H1 (cell line): ENCODE measurements at regions not wholly inside any gene's neighbourhood (a gene's known extent, or its start where the extent isn't known, plus 50 kb on each side); places are given as distances from the start of the nearest gene placed in this dataset.

Experiments used
- CTCF ChIA-PET: fragments of 300-600 bp; sonication (Branson Sonifier 250); formaldehyde crosslinking; loops from one replicate; lab custom pipeline; 2021; ENCODE audit not compliant: partially characterized antibody; lab: Charles Lee
- POLR2A ChIA-PET: fragments of 300-600 bp; sonication (Branson Sonifier 250); formaldehyde crosslinking; loops from one replicate; lab custom pipeline; 2021; ENCODE audit warnings: inconsistent platforms; ENCODE audit not compliant: partially characterized antibody; lab: Charles Lee
- DNase-seq, 2 experiments: peaks; one replicate each; pipeline versions ENCODE4 v3.0.0 to v3.0.0-alpha.2; 2010 to 2022; ENCODE audit warnings: low spot score in 2 of 2, low read depth in 1 of 2, mixed read lengths in 1 of 2
- FAIRE-seq: peaks from 2 replicates; lab custom pipeline; 2011; peaks lifted over from hg19 to GRCh38; lab: Jason Lieb, UNC
- H2AFZ ChIP-seq: 2 replicates; pipeline ENCODE4 v1.8.1; 2012; ENCODE audit warnings: low read length, inconsistent platforms
- H2AK5ac ChIP-seq: 2 replicates; pipeline ENCODE4 v1.6.1; 2013; ENCODE audit warnings: low read depth, low read length
- H2BK120ac ChIP-seq: replicated peaks from 2 replicates; pipeline ENCODE3; 2013; ENCODE audit warnings: low read depth, low read length, inconsistent platforms
- H2BK12ac ChIP-seq: 2 replicates; pipeline ENCODE4 v1.6.1; 2013; ENCODE audit warnings: low read depth, low read length
- H2BK15ac ChIP-seq: 2 replicates; pipeline ENCODE4 v1.6.1; 2013; ENCODE audit warnings: low read length
- H2BK20ac ChIP-seq: 2 replicates; pipeline ENCODE4 v1.6.1; 2013; ENCODE audit warnings: low read length
- H2BK5ac ChIP-seq: 2 replicates; pipeline ENCODE4 v1.6.1; 2013; ENCODE audit warnings: low read depth, low read length
- H3K14ac ChIP-seq: 2 replicates; pipeline ENCODE4 v1.6.1; 2013; ENCODE audit warnings: inconsistent platforms; ENCODE audit not compliant: insufficient read length
- H3K18ac ChIP-seq: 2 replicates; pipeline ENCODE4 v1.6.1; 2013; ENCODE audit warnings: low read length; ENCODE audit errors: extremely low read depth
- H3K23ac ChIP-seq: 2 replicates; pipeline ENCODE4 v1.6.1; 2013; ENCODE audit warnings: inconsistent platforms; ENCODE audit not compliant: insufficient read length
- H3K23me2 ChIP-seq: 2 replicates; pipeline ENCODE4 v1.6.1; 2013; ENCODE audit warnings: low read depth, low read length
- H3K27ac ChIP-seq: 2 replicates; pipeline ENCODE4 v1.6.1; 2011; ENCODE audit warnings: low read depth, low read length, inconsistent platforms
- H3K27me3 ChIP-seq, 4 experiments: replicated peaks in 1 of 4; 1 replicate in 1 of 4; 2 replicates in 3 of 4; pipeline versions ENCODE4 v1.6.1 to v1.8.1; 2011 to 2013; ENCODE audit warnings: low read length in 3 of 4, mild to moderate bottlenecking in 3 of 4, inconsistent platforms in 2 of 4, mixed read lengths in 2 of 4, moderate library complexity in 1 of 4; ENCODE audit not compliant: control insufficient read depth in 3 of 4, insufficient read depth in 3 of 4; ENCODE audit errors: extremely low read depth in 1 of 4
- H3K36me3 ChIP-seq, 4 experiments: 2 replicates each; pipeline versions ENCODE4 v1.6.1 to v1.8.1; 2011 to 2013; ENCODE audit warnings: mild to moderate bottlenecking in 4 of 4, low read length in 3 of 4, moderate library complexity in 2 of 4, control low read depth in 1 of 4, inconsistent platforms in 1 of 4; ENCODE audit not compliant: insufficient read depth in 4 of 4, control insufficient read depth in 2 of 4
- H3K4ac ChIP-seq: replicated peaks from 2 replicates; pipeline ENCODE3; 2013; ENCODE audit warnings: low read length, low read depth, mixed read lengths, inconsistent platforms; ENCODE audit not compliant: insufficient read length
- H3K4me1 ChIP-seq, 4 experiments: replicated peaks in 1 of 4; 1 replicate in 1 of 4; 2 replicates in 3 of 4; pipeline versions ENCODE4 v1.6.1 to v1.8.1; 2011 to 2013; ENCODE audit warnings: low read length in 3 of 4, inconsistent platforms in 2 of 4, mixed read lengths in 1 of 4; ENCODE audit not compliant: insufficient read depth in 4 of 4, control insufficient read depth in 3 of 4
- H3K4me2 ChIP-seq, 2 experiments: 2 replicates each; pipeline versions ENCODE4 v1.6.1 to v1.8.1; 2011 to 2013; ENCODE audit warnings: low read depth in 2 of 2, low read length in 2 of 2, control low read depth in 1 of 2, inconsistent platforms in 1 of 2, mild to moderate bottlenecking in 1 of 2; ENCODE audit not compliant: insufficient read depth in 1 of 2
- H3K4me3 ChIP-seq, 4 experiments: fragments of 200-600, 300-600 bp in 1 of 4; sonication (generic), shearing (Covaris generic), sonication (Bioruptor Twin) in 1 of 4; 2 replicates each; pipeline versions ENCODE4 v1.5.1 to v1.8.1; 2011 to 2016; ENCODE audit warnings: low read length in 4 of 4, low read depth in 3 of 4, control low read depth in 2 of 4, inconsistent platforms in 2 of 4, mild to moderate bottlenecking in 2 of 4, mixed read lengths in 1 of 4, moderate library complexity in 1 of 4; ENCODE audit not compliant: insufficient read depth in 2 of 4; ENCODE audit errors: extremely low read depth in 1 of 4
- H3K56ac ChIP-seq: replicated peaks from 2 replicates; pipeline ENCODE3; 2013; ENCODE audit warnings: low read depth, mild to moderate bottlenecking, mixed read lengths, low read length, inconsistent platforms; ENCODE audit not compliant: insufficient read length
- H3K79me1 ChIP-seq: 2 replicates; pipeline ENCODE4 v1.6.1; 2013; ENCODE audit warnings: low read depth, low read length, control low read depth
- H3K79me2 ChIP-seq, 2 experiments: 2 replicates each; pipeline versions ENCODE4 v1.6.1 to v1.8.1; 2012 to 2013; ENCODE audit warnings: low read length in 2 of 2, mild to moderate bottlenecking in 2 of 2, inconsistent platforms in 1 of 2; ENCODE audit not compliant: insufficient read depth in 2 of 2, control insufficient read depth in 1 of 2
- H3K9ac ChIP-seq, 4 experiments: replicated peaks in 1 of 4; 1 replicate in 1 of 4; 2 replicates in 3 of 4; pipeline versions ENCODE4 v1.6.1 to v1.8.1; 2011 to 2013; ENCODE audit warnings: low read depth in 3 of 4, low read length in 3 of 4, control low read depth in 2 of 4, mild to moderate bottlenecking in 2 of 4, moderate library complexity in 2 of 4, inconsistent platforms in 1 of 4; ENCODE audit errors: extremely low read depth in 1 of 4
- H3K9me3 ChIP-seq, 2 experiments: 2 replicates each; pipeline versions ENCODE4 v1.6.1 to v1.8.1; 2012 to 2013; ENCODE audit warnings: mild to moderate bottlenecking in 2 of 2, moderate library complexity in 2 of 2, control low read depth in 1 of 2, inconsistent platforms in 1 of 2, low read depth in 1 of 2, low read length in 1 of 2, mixed read lengths in 1 of 2; ENCODE audit not compliant: insufficient read depth in 2 of 2
- H4K20me1 ChIP-seq, 2 experiments: replicated peaks in 1 of 2; 2 replicates each; pipeline versions ENCODE3 to v1.8.1; 2011 to 2013; ENCODE audit warnings: inconsistent platforms in 2 of 2, low read length in 2 of 2, mild to moderate bottlenecking in 1 of 2; ENCODE audit not compliant: insufficient read depth in 2 of 2, control insufficient read depth in 1 of 2
- H4K5ac ChIP-seq: 2 replicates; pipeline ENCODE4 v1.6.1; 2013; ENCODE audit warnings: low read length, low read depth, mixed read lengths, inconsistent platforms; ENCODE audit not compliant: insufficient read length
- H4K8ac ChIP-seq: 2 replicates; pipeline ENCODE4 v1.8.0; 2013; ENCODE audit warnings: mild to moderate bottlenecking, moderate library complexity, low read length, inconsistent platforms; ENCODE audit not compliant: insufficient read depth; ENCODE audit errors: extremely low read depth
- H4K91ac ChIP-seq: replicated peaks from 2 replicates; pipeline ENCODE3; 2013; ENCODE audit warnings: low read length, mixed read lengths, inconsistent platforms; ENCODE audit not compliant: insufficient read length
- GTF2F1 ChIP-seq: IDR thresholded peaks from 2 replicates; pipeline ENCODE4 v1.6.1; 2012; ENCODE audit warnings: low read depth, low read length, improper control_type of control experiment, borderline replicate concordance
- MAX ChIP-seq: IDR thresholded peaks from 2 replicates; pipeline ENCODE4 v1.6.1; 2012; ENCODE audit warnings: inconsistent platforms
- WGBS, 2 experiments: shearing (Covaris generic) in 1 of 2; methylation state at CpG; one replicate each; pipeline versions ENCODE4 v1.1.6 to v1.1.7; 2013 to 2015; ENCODE audit warnings: low lambda C conversion rate in 2 of 2, mixed read lengths in 2 of 2, inconsistent platforms in 1 of 2, low coverage in 1 of 2, missing lambda C conversion rate in 1 of 2; ENCODE audit not compliant: insufficient replicate concordance in 2 of 2, insufficient coverage in 1 of 2, insufficient read length in 1 of 2; ENCODE audit errors: extremely low coverage in 1 of 2, missing lambda C conversion rate in 1 of 2; 5-methylcytosine and 5-hydroxymethylcytosine counted together

GRCh38 chr20:1818247-1818840 lies 76.9 kb upstream of the SIRPA start:
- TF ChIP-seq MAX (no peak), GTF2F1 (no peak)
- Histone ChIP-seq H2BK5ac (peak overlapping the region; percentile 73; the same call in 1 of the 2 replicates), H4K5ac (no peak overlapping the region), H4K91ac (peak overlapping the region; percentile 75), H4K20me1 (no peaks in the 10 kb centered on the region), H2AFZ (0 out of 2 replicates have a peak overlapping the region, but pooled peaks have one; percentile 17), H3K4ac (no peak overlapping the region), H3K23me2 (peaks cover 5% of the 10 kb centered on the region; the same call in 1 of the 2 replicates), H2AK5ac (peak overlapping the region; percentile 92), H3K4me2 (peak overlapping the region; percentile 48 to 82), H3K79me2 (no peaks in the 10 kb centered on the region), H3K18ac (peak overlapping the region; percentile 56), H2BK15ac (peak overlapping the region; percentile 76; the same call in 1 of the 2 replicates), H2BK20ac (peak overlapping the region; percentile 94; the same call in 1 of the 2 replicates), H3K14ac (no peak overlapping the region), H4K8ac (no peak overlapping the region), H3K79me1 (no peaks in the 10 kb centered on the region), H3K36me3 (no peaks in the 10 kb centered on the region), H3K56ac (no peak overlapping the region), H3K23ac (no peak overlapping the region), H2BK120ac (no peak overlapping the region), H3K4me1 (peaks cover 6 to 30% (median 18%) of the 10 kb centered on the region in 4 experiments), H3K4me3 (peak overlapping the region in 1 of 4 experiments; percentile 34; a peak in 1 of 8 replicates), H2BK12ac (peak overlapping the region; percentile 98), H3K27ac (no peak overlapping the region), H3K9ac (no peak overlapping the region), H3K9me3 (no peaks in the 10 kb centered on the region), H3K27me3 (no peaks in the 10 kb centered on the region; a peak in 1 of 7 replicates)
- POLR2A ChIA-PET: interaction anchor here (1.3 to 4.2 kb wide), 2 partner anchors 14 to 15 kb away, joined by 4 to 26 read pairs; no protein-coding TSS in a partner anchor
- DNase-seq (no peak), FAIRE-seq (no peak)
- 77% methylated on average over 1 of the region's 1 CpG; no CpG with 5 or more reads in 1 of the 2 experiments for WGBS, 2 experiments
- CTCF ChIA-PET: interaction anchor here (2.4 kb wide), 1 partner anchor 16 kb away, joined by 8 read pairs; no protein-coding TSS in a partner anchor
